ENCODE measurements at regions not wholly inside any gene's neighbourhood (a gene's known extent, or its start where the extent isn't known, plus 50 kb on each side); places are given as distances from the start of the nearest gene placed in this dataset.

GRCh38 chr5:169354263-169354662 is 53.3 kb upstream of the SLIT3 start:
- H3K4me1 Mint-ChIP-seq (ENCODE audit: low read depth, unreplicated experiment): peaks cover 30% of the 10 kb centered on the region
- DNase-seq: no peak
- H3K27ac Mint-ChIP-seq (ENCODE audit: unreplicated experiment): no peak overlapping the region
- ChIA-PET POLR2A (no interaction called here), CTCF (no interaction called here)
- Histone ChIP-seq H3K36me3 (ENCODE audit: control insufficient read depth, insufficient read depth, low read length) (no peaks in the 10 kb centered on the region), H3K9me3 (no peaks in the 10 kb centered on the region), H3K27me3 (replicated peaks; ENCODE audit: control insufficient read depth, insufficient read depth, low read length) (no peaks in the 10 kb centered on the region), H3K4me3 (ENCODE audit: low read depth, low read length) (no peak overlapping the region), H3K4me1 (peaks cover 17% of the 10 kb centered on the region)
- no peaks in the 10 kb centered on the region for H3K27me3 Mint-ChIP-seq (ENCODE audit: insufficient read depth, unreplicated experiment)
- no peak for TF ChIP-seq CTCF (IDR thresholded peaks at IDR 0.05; ENCODE audit: insufficient read depth in 1 of 2, low read depth in 1 of 2, low read length in 1 of 2, severe bottlenecking in 1 of 2, unreplicated experiment in 1 of 2)
- intact Hi-C loops (cut with micrococcal nuclease; ENCODE audit: unreplicated experiment): loop anchor here (5.0 to 10.0 kb wide), 2 partner anchors 88 to 161 kb away; no protein-coding TSS in a partner anchor
- no peaks in the 10 kb centered on the region for H3K36me3 Mint-ChIP-seq (ENCODE audit: insufficient read depth, unreplicated experiment)
- H3K9me3 Mint-ChIP-seq (ENCODE audit: unreplicated experiment): peaks cover 19% of the 10 kb centered on the region
- no peak overlapping the region for H3K4me3 Mint-ChIP-seq (ENCODE audit: unreplicated experiment)
- no TSS peak for BruUV-seq (replicated peaks)

DNA sequence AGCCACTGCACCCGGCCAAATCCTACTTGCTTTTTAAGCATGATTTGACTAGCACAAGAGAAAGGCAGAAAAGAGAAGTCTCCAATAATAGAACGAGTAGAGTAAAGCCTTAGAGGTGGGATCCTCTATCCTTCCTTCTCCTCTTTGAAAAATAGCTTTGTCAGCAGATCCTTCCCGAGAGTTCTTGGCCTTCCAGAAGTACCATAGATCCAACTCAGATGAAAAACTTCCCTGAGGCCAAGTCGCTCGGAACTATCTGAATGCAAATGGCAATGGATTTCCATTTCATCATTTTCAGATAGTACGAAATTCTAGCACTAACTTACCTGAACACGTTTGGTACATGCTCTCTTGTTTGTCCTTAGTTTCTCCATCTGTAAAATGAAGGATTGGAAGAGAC is 52.0 kb upstream of the SLIT3 start:
- H3K27me3 ChIP-seq (replicated peaks; ENCODE audit: control insufficient read depth, insufficient read depth, low read length): no peaks in the 10 kb centered on the region
- H3K36me3 ChIP-seq (ENCODE audit: control insufficient read depth, insufficient read depth, low read length): no peaks in the 10 kb centered on the region
- H3K27me3 Mint-ChIP-seq (ENCODE audit: insufficient read depth, unreplicated experiment): no peaks in the 10 kb centered on the region
- DNase-seq: no peak
- H3K9me3 ChIP-seq: no peaks in the 10 kb centered on the region
- BruUV-seq (replicated peaks): no TSS peak
- peaks cover 30% of the 10 kb centered on the region for H3K4me1 Mint-ChIP-seq (ENCODE audit: low read depth, unreplicated experiment)
- POLR2A ChIA-PET: no interaction called here
- H3K4me1 ChIP-seq: peaks cover 17% of the 10 kb centered on the region
- no peak overlapping the region for H3K4me3 Mint-ChIP-seq (ENCODE audit: unreplicated experiment)
- H3K9me3 Mint-ChIP-seq (ENCODE audit: unreplicated experiment): peaks cover 22% of the 10 kb centered on the region
- TF ChIP-seq CTCF (IDR thresholded peaks at IDR 0.05; ENCODE audit: insufficient read depth in 1 of 2, low read depth in 1 of 2, low read length in 1 of 2, severe bottlenecking in 1 of 2, unreplicated experiment in 1 of 2): no peak
- H3K36me3 Mint-ChIP-seq (ENCODE audit: insufficient read depth, unreplicated experiment): no peaks in the 10 kb centered on the region
- H3K27ac Mint-ChIP-seq (ENCODE audit: unreplicated experiment): no peak overlapping the region
- CTCF ChIA-PET: no interaction called here
- intact Hi-C loops (cut with micrococcal nuclease; ENCODE audit: unreplicated experiment): loop anchor here (5.0 to 10.0 kb wide), 2 partner anchors 89 to 162 kb away; no protein-coding TSS in a partner anchor
- H3K4me3 ChIP-seq (ENCODE audit: low read depth, low read length): no peak overlapping the region

- Mint-ChIP-seq H3K27ac (ENCODE audit: unreplicated experiment) (no peak overlapping the region), H3K4me3 (ENCODE audit: unreplicated experiment) (no peak overlapping the region), H3K9me3 (ENCODE audit: unreplicated experiment) (peaks cover 22% of the 10 kb centered on the region), H3K4me1 (ENCODE audit: low read depth, unreplicated experiment) (peaks cover 30% of the 10 kb centered on the region), H3K27me3 (ENCODE audit: insufficient read depth, unreplicated experiment) (no peaks in the 10 kb centered on the region), H3K36me3 (ENCODE audit: insufficient read depth, unreplicated experiment) (no peaks in the 10 kb centered on the region)
- intact Hi-C loops (cut with micrococcal nuclease; ENCODE audit: unreplicated experiment): loop anchor here (5.0 to 10.0 kb wide), 2 partner anchors 91 to 163 kb away; no protein-coding TSS in a partner anchor
- Histone ChIP-seq H3K27me3 (replicated peaks; ENCODE audit: control insufficient read depth, insufficient read depth, low read length) (no peaks in the 10 kb centered on the region), H3K36me3 (ENCODE audit: control insufficient read depth, insufficient read depth, low read length) (no peaks in the 10 kb centered on the region), H3K4me1 (peaks cover 17% of the 10 kb centered on the region), H3K9me3 (no peaks in the 10 kb centered on the region), H3K4me3 (ENCODE audit: low read depth, low read length) (no peak overlapping the region)
- no TSS peak for BruUV-seq (replicated peaks)
- no peak for TF ChIP-seq CTCF (IDR thresholded peaks at IDR 0.05; ENCODE audit: insufficient read depth in 1 of 2, low read depth in 1 of 2, low read length in 1 of 2, severe bottlenecking in 1 of 2, unreplicated experiment in 1 of 2)
- POLR2A ChIA-PET: no interaction called here
- CTCF ChIA-PET: interaction anchor here (0.7 kb wide), 1 partner anchor 92 kb away, joined by 3 read pairs; no protein-coding TSS in a partner anchor
- DNase-seq: no peak
Measured at GRCh38 chr5:169351721-169352120, 50.8 kb upstream of the SLIT3 start.

Data from Caco-2 (cell line).